H9 (cell line): ENCODE measurements at regions not wholly inside any gene's neighbourhood (a gene's known extent, or its start where the extent isn't known, plus 50 kb on each side); places are given as distances from the start of the nearest gene placed in this dataset.

Experiments
- DNase-seq: peaks from one replicate; pipeline ENCODE4 v3.0.0-alpha.2; 2017
- H2AFZ ChIP-seq: one replicate; pipeline ENCODE4 v1.6.1; 2013; ENCODE audit warnings: mild to moderate bottlenecking, low read length, control low read depth, moderate library complexity
- H2AK5ac ChIP-seq: 2 replicates; pipeline ENCODE4 v1.6.1; 2013; ENCODE audit warnings: low read length, control low read depth, mixed read lengths; ENCODE audit not compliant: insufficient read length
- H2BK120ac ChIP-seq: one replicate; pipeline ENCODE4 v1.6.1; 2013; ENCODE audit warnings: low read depth, mild to moderate bottlenecking, low read length, control low read depth, inconsistent platforms; ENCODE audit not compliant: poor library complexity, severe bottlenecking
- H2BK12ac ChIP-seq: 2 replicates; pipeline ENCODE4 v1.6.1; 2013; ENCODE audit warnings: low read length, control low read depth, mixed read lengths, low read depth; ENCODE audit not compliant: insufficient read length
- H2BK15ac ChIP-seq: 2 replicates; pipeline ENCODE4 v1.6.1; 2013; ENCODE audit warnings: low read depth, low read length, control low read depth
- H2BK20ac ChIP-seq: one replicate; pipeline ENCODE4 v1.6.1; 2013; ENCODE audit warnings: low read depth, mild to moderate bottlenecking, low read length, control low read depth, inconsistent platforms; ENCODE audit not compliant: poor library complexity, severe bottlenecking
- H2BK5ac ChIP-seq: 2 replicates; pipeline ENCODE4 v1.6.1; 2013; ENCODE audit warnings: low read length, control low read depth, mixed read lengths; ENCODE audit not compliant: insufficient read length
- H3K14ac ChIP-seq: 2 replicates; pipeline ENCODE4 v1.6.1; 2013; ENCODE audit warnings: low read length, control low read depth; ENCODE audit not compliant: insufficient read depth
- H3K18ac ChIP-seq: 2 replicates; pipeline ENCODE4 v1.6.1; 2013; ENCODE audit warnings: low read depth, mild to moderate bottlenecking, mixed read lengths, low read length, control low read depth; ENCODE audit not compliant: insufficient read length
- H3K23ac ChIP-seq: 2 replicates; pipeline ENCODE4 v1.6.1; 2013; ENCODE audit warnings: low read length, control low read depth, mixed read lengths, low read depth; ENCODE audit not compliant: insufficient read length
- H3K23me2 ChIP-seq: 2 replicates; pipeline ENCODE4 v1.6.1; 2013; ENCODE audit warnings: low read depth, mild to moderate bottlenecking, mixed read lengths, low read length, control low read depth; ENCODE audit not compliant: insufficient read length, poor library complexity, severe bottlenecking
- H3K27ac ChIP-seq: 2 replicates; pipeline ENCODE4 v1.5.1; 2013; ENCODE audit warnings: low read length, control low read depth, mixed read lengths, low read depth; ENCODE audit not compliant: insufficient read length
- H3K27me3 ChIP-seq: 2 replicates; pipeline ENCODE4 v1.6.1; 2013; ENCODE audit warnings: low read length, control low read depth, inconsistent platforms; ENCODE audit not compliant: insufficient read depth
- H3K4ac ChIP-seq: 2 replicates; pipeline ENCODE4 v1.6.1; 2013; ENCODE audit warnings: low read depth, mild to moderate bottlenecking, control low read depth, inconsistent platforms, low read length, moderate library complexity
- H3K4me1 ChIP-seq: 2 replicates; pipeline ENCODE4 v1.6.1; 2013; ENCODE audit warnings: low read length, control low read depth, inconsistent platforms; ENCODE audit not compliant: insufficient read depth
- H3K4me2 ChIP-seq: 2 replicates; pipeline ENCODE4 v1.6.1; 2013; ENCODE audit warnings: low read length, control low read depth, mixed read lengths; ENCODE audit not compliant: insufficient read length, insufficient read depth
- H3K56ac ChIP-seq: 2 replicates; pipeline ENCODE4 v1.6.1; 2013; ENCODE audit warnings: low read depth, mild to moderate bottlenecking, mixed read lengths, low read length, control low read depth; ENCODE audit not compliant: insufficient read length
- H3K79me1 ChIP-seq: 2 replicates; pipeline ENCODE4 v1.6.1; 2013; ENCODE audit warnings: low read depth, mild to moderate bottlenecking, moderate library complexity, low read length, control low read depth, inconsistent platforms; ENCODE audit not compliant: insufficient read depth, poor library complexity, severe bottlenecking
- H3K79me2 ChIP-seq: 2 replicates; pipeline ENCODE4 v1.6.1; 2013; ENCODE audit warnings: low read length, control low read depth, inconsistent platforms; ENCODE audit not compliant: insufficient read depth
- H3K9ac ChIP-seq: 2 replicates; pipeline ENCODE4 v1.6.1; 2013; ENCODE audit warnings: low read length, control low read depth, mixed read lengths; ENCODE audit not compliant: insufficient read length; ENCODE audit errors: extremely low read depth
- H3K9me3 ChIP-seq: one replicate; pipeline ENCODE4 v1.6.1; 2013; ENCODE audit warnings: low read depth, low read length, inconsistent platforms; ENCODE audit not compliant: control insufficient read depth
- H3T11ph ChIP-seq: one replicate; pipeline ENCODE4 v1.6.1; 2013; ENCODE audit warnings: mild to moderate bottlenecking, low read length, control low read depth, inconsistent platforms
- H4K20me1 ChIP-seq: one replicate; pipeline ENCODE4 v1.6.1; 2013; ENCODE audit not compliant: control insufficient read depth, insufficient read length, insufficient read depth
- H4K5ac ChIP-seq: 2 replicates; pipeline ENCODE4 v1.6.1; 2013; ENCODE audit warnings: low read depth, mild to moderate bottlenecking, mixed read lengths, low read length, control low read depth; ENCODE audit not compliant: insufficient read length
- H4K8ac ChIP-seq: replicated peaks from 2 replicates; pipeline ENCODE4 v1.6.1; 2013; ENCODE audit warnings: low read length, control low read depth, mixed read lengths, low read depth; ENCODE audit not compliant: insufficient read length
- H4K91ac ChIP-seq: 2 replicates; pipeline ENCODE4 v1.6.1; 2013; ENCODE audit warnings: low read depth, mild to moderate bottlenecking, moderate library complexity, mixed read lengths, low read length, control low read depth; ENCODE audit not compliant: insufficient read length
- H3K27ac Mint-ChIP-seq, 3 experiments: 2 replicates in 2 of 3; 3 replicates in 1 of 3; pipeline ENCODE4 v1.8.0; 2020 to 2021; ENCODE audit warnings: mixed read lengths in 3 of 3, mild to moderate bottlenecking in 1 of 3, moderate library complexity in 1 of 3
- H3K27me3 Mint-ChIP-seq: 2 replicates; pipeline ENCODE4 v1.8.0; 2021; ENCODE audit warnings: low read depth, mild to moderate bottlenecking, moderate library complexity, mixed read lengths
- H3K36me3 Mint-ChIP-seq, 3 experiments: 2 replicates in 2 of 3; 3 replicates in 1 of 3; pipeline ENCODE4 v1.8.0; 2020 to 2021; ENCODE audit warnings: low read depth in 3 of 3, mixed read lengths in 3 of 3; ENCODE audit not compliant: insufficient read depth in 1 of 3
- H3K4me1 Mint-ChIP-seq, 2 experiments: 2 replicates each; pipeline ENCODE4 v1.8.0; 2020; ENCODE audit warnings: mixed read lengths in 2 of 2
- H3K4me3 Mint-ChIP-seq, 2 experiments: 2 replicates in 1 of 2; 3 replicates in 1 of 2; pipeline ENCODE4 v1.8.0; 2020 to 2021; ENCODE audit warnings: mild to moderate bottlenecking in 2 of 2, mixed read lengths in 2 of 2, moderate library complexity in 1 of 2
- H3K9me3 Mint-ChIP-seq, 2 experiments: 2 replicates in 1 of 2; 3 replicates in 1 of 2; pipeline ENCODE4 v1.8.0; 2020; ENCODE audit warnings: mild to moderate bottlenecking in 2 of 2, mixed read lengths in 2 of 2, moderate library complexity in 1 of 2
- WGBS: extraction: QIAGEN DNeasy Blood & Tissue Kit; methylation state at CpG from one replicate; pipeline ENCODE4 v1.1.7; 2013; ENCODE audit warnings: missing lambda C conversion rate, low lambda C conversion rate, mixed read lengths; ENCODE audit not compliant: insufficient read length; ENCODE audit errors: extremely low coverage; 5-methylcytosine and 5-hydroxymethylcytosine counted together
- TF ChIP-seq, protein P1 (sequence below): fragments of 200-600 bp; sonication (generic); conservative IDR thresholded peaks from 3 replicates; pipeline ENCODE4 v1.8.0; 2021; ENCODE audit warnings: antibody characterized with exemption, mild to moderate bottlenecking

DNA sequence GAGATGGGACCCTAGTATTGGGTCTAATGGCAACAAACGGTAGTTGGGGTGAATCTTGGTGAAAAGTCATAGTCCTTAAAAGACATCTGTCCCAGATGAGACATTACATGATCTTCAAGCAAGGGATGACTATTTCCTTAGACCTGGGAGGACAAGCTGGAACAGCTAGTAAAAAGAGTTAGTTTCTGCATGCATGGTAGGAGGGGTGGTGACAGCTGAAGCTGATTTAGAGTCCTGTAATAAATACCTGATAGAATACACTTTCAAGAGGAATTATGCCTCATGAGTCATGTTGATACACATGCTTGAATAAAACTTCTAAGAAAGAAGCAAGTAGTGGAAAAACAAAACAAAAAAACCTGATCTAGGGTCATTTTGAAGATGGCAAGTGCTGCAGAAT is 247.4 kb downstream of the CD109 start:
- H4K91ac ChIP-seq = no peak overlapping the region
- Mint-ChIP-seq H3K27me3 (no peaks in the 10 kb centered on the region), H3K4me3 (no peak overlapping the region), H3K36me3 (peaks cover 0 to 8% (median 3%) of the 10 kb centered on the region in 3 experiments; a peak in 4 of 7 replicates), H3K27ac (no peak overlapping the region), H3K9me3 (peaks cover 5 to 7% of the 10 kb centered on the region in 2 experiments; a peak in 3 of 5 replicates), H3K4me1 (no peaks in the 10 kb centered on the region)
- H2BK120ac ChIP-seq = no peak overlapping the region
- H3K4me2 ChIP-seq = no peak overlapping the region
- H3K14ac ChIP-seq = no peak overlapping the region
- H3K56ac ChIP-seq = no peak overlapping the region
- no peak overlapping the region for H2BK15ac ChIP-seq
- H3K4ac ChIP-seq = no peak overlapping the region
- no peaks in the 10 kb centered on the region for H3K4me1 ChIP-seq
- no peaks in the 10 kb centered on the region for H3K79me1 ChIP-seq
- H2BK20ac ChIP-seq = no peak overlapping the region
- no peak overlapping the region for H3T11ph ChIP-seq
- no peaks in the 10 kb centered on the region for H3K9me3 ChIP-seq
- no peak overlapping the region for H3K18ac ChIP-seq
- H4K8ac ChIP-seq = no peak overlapping the region
- WGBS = no CpG with 5 or more reads among the region's 1 CpG
- H3K23me2 ChIP-seq = no peaks in the 10 kb centered on the region
- no peak overlapping the region for H2AFZ ChIP-seq
- H3K9ac ChIP-seq = no peak overlapping the region
- no peak overlapping the region for H2AK5ac ChIP-seq
- H2BK5ac ChIP-seq = no peak overlapping the region
- H3K79me2 ChIP-seq = no peaks in the 10 kb centered on the region
- H4K20me1 ChIP-seq = no peaks in the 10 kb centered on the region
- H3K23ac ChIP-seq = no peak overlapping the region
- no peaks in the 10 kb centered on the region; the same call in 1 of the 2 replicates for H3K27me3 ChIP-seq
- H3K27ac ChIP-seq = no peak overlapping the region
- H4K5ac ChIP-seq = no peak overlapping the region
- TF ChIP-seq, protein P1, sequence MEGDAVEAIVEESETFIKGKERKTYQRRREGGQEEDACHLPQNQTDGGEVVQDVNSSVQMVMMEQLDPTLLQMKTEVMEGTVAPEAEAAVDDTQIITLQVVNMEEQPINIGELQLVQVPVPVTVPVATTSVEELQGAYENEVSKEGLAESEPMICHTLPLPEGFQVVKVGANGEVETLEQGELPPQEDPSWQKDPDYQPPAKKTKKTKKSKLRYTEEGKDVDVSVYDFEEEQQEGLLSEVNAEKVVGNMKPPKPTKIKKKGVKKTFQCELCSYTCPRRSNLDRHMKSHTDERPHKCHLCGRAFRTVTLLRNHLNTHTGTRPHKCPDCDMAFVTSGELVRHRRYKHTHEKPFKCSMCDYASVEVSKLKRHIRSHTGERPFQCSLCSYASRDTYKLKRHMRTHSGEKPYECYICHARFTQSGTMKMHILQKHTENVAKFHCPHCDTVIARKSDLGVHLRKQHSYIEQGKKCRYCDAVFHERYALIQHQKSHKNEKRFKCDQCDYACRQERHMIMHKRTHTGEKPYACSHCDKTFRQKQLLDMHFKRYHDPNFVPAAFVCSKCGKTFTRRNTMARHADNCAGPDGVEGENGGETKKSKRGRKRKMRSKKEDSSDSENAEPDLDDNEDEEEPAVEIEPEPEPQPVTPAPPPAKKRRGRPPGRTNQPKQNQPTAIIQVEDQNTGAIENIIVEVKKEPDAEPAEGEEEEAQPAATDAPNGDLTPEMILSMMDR = no peak
- no peak for DNase-seq
- no peak overlapping the region for H2BK12ac ChIP-seq
